GM12892 (cell line): ENCODE measurements at regions not wholly inside any gene's neighbourhood (a gene's known extent, or its start where the extent isn't known, plus 50 kb on each side); places are given as distances from the start of the nearest gene placed in this dataset.

Source experiments
- POLR2A ChIP-seq: IDR thresholded peaks from 2 replicates; pipeline ENCODE4 v1.6.1; 2011; ENCODE audit warnings: low read depth, low read length, control low read depth
- POLR2AphosphoS5 ChIP-seq: IDR thresholded peaks from 2 replicates; pipeline ENCODE4 v1.6.1; 2011; ENCODE audit warnings: low read depth, low read length, control low read depth
- TAF1 ChIP-seq: IDR thresholded peaks from 2 replicates; pipeline ENCODE4 v1.6.1; 2011; ENCODE audit warnings: low read depth, mild to moderate bottlenecking, control low read depth, low read length, borderline replicate concordance

GRCh38 chr15:50821476-50821875 lies 56.0 kb upstream of the SPPL2A start:
- no peak for TF ChIP-seq POLR2AphosphoS5
- no peak for TF ChIP-seq POLR2A
- TF ChIP-seq TAF1, result no peak
